Endothelial cell of umbilical vein (primary cell): ENCODE measurements at regions not wholly inside any gene's neighbourhood (a gene's known extent, or its start where the extent isn't known, plus 50 kb on each side); places are given as distances from the start of the nearest gene placed in this dataset.

Experiments
- BruUV-seq: library from RNA; stranded (reverse); fragments of 400-500 nt; replicated peaks from 2 replicates; lab custom pipeline; 2021; lab: Mats Ljungman, UMichigan
- CTCF ChIA-PET: fragments of 300-600, 350-600 bp; sonication (Branson Sonifier 250); formaldehyde crosslinking; loops from one replicate; lab custom pipeline; 2021; ENCODE audit warnings: antibody characterized with exemption, inconsistent platforms; lab: Charles Lee
- POLR2A ChIA-PET: fragments of 300-600, 350-600 bp; sonication (Branson Sonifier 250); formaldehyde crosslinking; loops from one replicate; lab custom pipeline; 2021; ENCODE audit warnings: antibody characterized with exemption, inconsistent platforms; lab: Charles Lee
- DNase-seq: peaks from one replicate; pipeline ENCODE4 v3.0.0-alpha.2; 2011; ENCODE audit warnings: low read depth, low spot score
- FAIRE-seq: peaks from 2 replicates; lab custom pipeline; 2011; peaks lifted over from hg19 to GRCh38; lab: Jason Lieb, UNC
- H2AFZ ChIP-seq: 2 replicates; pipeline ENCODE4 v1.6.0; 2012; ENCODE audit warnings: low read depth, low read length, control low read depth, inconsistent platforms
- H3K27ac ChIP-seq: 2 replicates; pipeline ENCODE4 v1.5.1; 2011; ENCODE audit warnings: low read depth, mild to moderate bottlenecking, control low read depth, low read length, moderate library complexity; ENCODE audit not compliant: insufficient read depth
- H3K27me3 ChIP-seq, 2 experiments: 2 replicates each; pipeline versions ENCODE4 v1.6.0 to v1.6.1; 2011; ENCODE audit warnings: low read length in 2 of 2, mixed read lengths in 1 of 2; ENCODE audit not compliant: control insufficient read depth in 2 of 2, insufficient read depth in 2 of 2
- H3K36me3 ChIP-seq, 2 experiments: 2 replicates in 1 of 2; 3 replicates in 1 of 2; pipeline ENCODE4 v1.5.1; 2011; ENCODE audit warnings: low read length in 2 of 2, mild to moderate bottlenecking in 1 of 2, moderate library complexity in 1 of 2; ENCODE audit not compliant: control insufficient read depth in 2 of 2, insufficient read depth in 2 of 2; ENCODE audit errors: extremely low read depth in 1 of 2
- H3K4me1 ChIP-seq: 3 replicates; pipeline ENCODE4 v1.5.1; 2011; ENCODE audit warnings: mild to moderate bottlenecking, low read length; ENCODE audit not compliant: control insufficient read depth, insufficient read depth; ENCODE audit errors: extremely low read depth
- H3K4me2 ChIP-seq: 2 replicates; pipeline ENCODE4 v1.6.1; 2011; ENCODE audit warnings: low read length, control low read depth, mixed read lengths; ENCODE audit not compliant: insufficient read depth
- H3K4me3 ChIP-seq, 3 experiments: fragments of 200-600 bp in 1 of 3; sonication (generic), shearing (Covaris generic) in 1 of 3; replicated peaks in 1 of 3; 2 replicates each; pipeline ENCODE4 v1.5.1; 2011 to 2016; ENCODE audit warnings: control low read depth in 3 of 3, low read length in 3 of 3, mild to moderate bottlenecking in 2 of 3, inconsistent platforms in 1 of 3, low read depth in 1 of 3, moderate library complexity in 1 of 3; ENCODE audit not compliant: insufficient read depth in 1 of 3
- H3K79me2 ChIP-seq: 2 replicates; pipeline ENCODE4 v1.6.0; 2012; ENCODE audit warnings: low read length, inconsistent platforms; ENCODE audit not compliant: control insufficient read depth, insufficient read depth
- H3K9ac ChIP-seq: replicated peaks from 2 replicates; pipeline ENCODE3; 2011; ENCODE audit warnings: low read length, control low read depth; ENCODE audit not compliant: insufficient read depth; ENCODE audit errors: extremely low read depth
- H3K9me1 ChIP-seq: replicated peaks from 3 replicates; pipeline ENCODE4 v1.6.0; 2011; ENCODE audit warnings: mild to moderate bottlenecking, low read length; ENCODE audit not compliant: control insufficient read depth, insufficient read depth; ENCODE audit errors: extremely low read depth
- H3K9me3 ChIP-seq: replicated peaks from 2 replicates; pipeline ENCODE4 v1.5.1; 2012; ENCODE audit warnings: low read length, inconsistent platforms; ENCODE audit not compliant: control insufficient read depth, insufficient read depth
- H4K20me1 ChIP-seq: replicated peaks from 2 replicates; pipeline ENCODE3; 2011; ENCODE audit warnings: mild to moderate bottlenecking, low read length; ENCODE audit not compliant: control insufficient read depth, insufficient read depth; ENCODE audit errors: extremely low read depth
- EZH2 ChIP-seq: IDR thresholded peaks from 2 replicates; pipeline ENCODE4 v1.6.1; 2012; ENCODE audit warnings: borderline replicate concordance, low read depth, mild to moderate bottlenecking, moderate library complexity, low read length, inconsistent platforms; ENCODE audit not compliant: severe bottlenecking
- FOS ChIP-seq: IDR thresholded peaks from 2 replicates; pipeline ENCODE4 v1.6.1; 2011; ENCODE audit warnings: mild to moderate bottlenecking, low read length, moderate library complexity, borderline replicate concordance; ENCODE audit not compliant: insufficient read depth
- GATA2 ChIP-seq: IDR thresholded peaks from 2 replicates; pipeline ENCODE4 v1.7.0; 2011; ENCODE audit warnings: low read depth, mild to moderate bottlenecking, moderate library complexity, mixed read lengths, low read length; ENCODE audit not compliant: insufficient read length, insufficient read depth
- JUN ChIP-seq: IDR thresholded peaks from 2 replicates; pipeline ENCODE4 v1.6.1; 2011; ENCODE audit warnings: borderline replicate concordance, low read depth; ENCODE audit not compliant: insufficient read length, insufficient read depth
- MYC ChIP-seq: IDR thresholded peaks from one replicate; pipeline ENCODE4 v1.6.1; 2011; ENCODE audit warnings: mild to moderate bottlenecking, low read depth, low read length
- POLR2A ChIP-seq: IDR thresholded peaks from 2 replicates; pipeline ENCODE4 v1.6.1; 2012; ENCODE audit warnings: low read depth, mild to moderate bottlenecking, control low read depth, low read length
- POLR2AphosphoS5 ChIP-seq: IDR thresholded peaks from 2 replicates; pipeline ENCODE4 v1.6.1; 2012; ENCODE audit warnings: low read depth, mild to moderate bottlenecking, control low read depth, low read length, moderate library complexity; ENCODE audit not compliant: insufficient read depth
- dilution Hi-C: fragments of 300-500 bp; cut with MboI; formaldehyde crosslinking; loops from one replicate; pipeline ENCODE4 v1.15.0; 2019; ENCODE audit warnings: low sequenced_read_pairs; ENCODE audit not compliant: extremely low pct_ligation_motif_present
- intact Hi-C: fragments of 100-400 bp; cut with micrococcal nuclease; formaldehyde crosslinking; loops from one replicate; pipeline ENCODE4 v1.10.0; 2022
- TF ChIP-seq, protein P1 (sequence below): IDR thresholded peaks from 2 replicates; pipeline ENCODE4 v1.6.1; 2011; ENCODE audit not compliant: insufficient read depth, insufficient read length
- TF ChIP-seq, protein P2 (sequence below), 2 donors: IDR thresholded peaks; 1 replicate in 1 of 2; 2 replicates in 1 of 2; pipeline ENCODE4 v1.5.1; 2011; ENCODE audit warnings: low read length in 2 of 2, mild to moderate bottlenecking in 2 of 2, moderate library complexity in 2 of 2, control low read depth in 1 of 2, inconsistent platforms in 1 of 2, low read depth in 1 of 2; ENCODE audit not compliant: insufficient read depth in 1 of 2; ENCODE audit errors: extremely low read depth in 1 of 2

GRCh38 chr12:84161296-84161695 is 751.3 kb downstream of the SLC6A15 start:
- H4K20me1 ChIP-seq, result no peaks in the 10 kb centered on the region
- no peaks in the 10 kb centered on the region for H3K9me1 ChIP-seq
- no peaks in the 10 kb centered on the region for H3K79me2 ChIP-seq
- TF ChIP-seq JUN (no peak), GATA2 (no peak), POLR2A (no peak), MYC (no peak), FOS (no peak), POLR2AphosphoS5 (no peak)
- TF ChIP-seq, protein P1, sequence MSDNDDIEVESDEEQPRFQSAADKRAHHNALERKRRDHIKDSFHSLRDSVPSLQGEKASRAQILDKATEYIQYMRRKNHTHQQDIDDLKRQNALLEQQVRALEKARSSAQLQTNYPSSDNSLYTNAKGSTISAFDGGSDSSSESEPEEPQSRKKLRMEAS, result no peak
- no peak for FAIRE-seq
- H3K4me3 ChIP-seq, result no peak overlapping the region
- ChIA-PET CTCF (interaction anchor here (1.0 kb wide), 1 partner anchor 59 kb away, joined by 3 read pairs; no protein-coding TSS in a partner anchor), POLR2A (no interaction called here)
- H3K27ac ChIP-seq, result no peak overlapping the region
- no peaks in the 10 kb centered on the region for H3K9me3 ChIP-seq
- H3K36me3 ChIP-seq, result no peaks in the 10 kb centered on the region
- intact Hi-C loops, result no loop called here
- no peaks in the 10 kb centered on the region for H3K4me1 ChIP-seq
- H2AFZ ChIP-seq, result no peak overlapping the region
- H3K27me3 ChIP-seq, result no peaks in the 10 kb centered on the region
- no peak overlapping the region for H3K4me2 ChIP-seq
- no TSS peak for BruUV-seq
- no peak overlapping the region for H3K9ac ChIP-seq
- dilution Hi-C loops, result no loop called here
- no peak for DNase-seq

- intact Hi-C loops (no loop called here), dilution Hi-C loops (no loop called here)
- DNase-seq, result no peak
- Histone ChIP-seq H2AFZ (no peak overlapping the region), H3K9me3 (no peaks in the 10 kb centered on the region), H3K27ac (no peak overlapping the region), H3K36me3 (no peaks in the 10 kb centered on the region), H4K20me1 (no peaks in the 10 kb centered on the region), H3K79me2 (no peaks in the 10 kb centered on the region), H3K4me1 (no peaks in the 10 kb centered on the region), H3K9me1 (no peaks in the 10 kb centered on the region), H3K9ac (no peak overlapping the region), H3K27me3 (no peaks in the 10 kb centered on the region), H3K4me3 (no peak overlapping the region), H3K4me2 (no peak overlapping the region)
- no peak for FAIRE-seq
- POLR2A ChIA-PET, result no interaction called here
- no peak for TF ChIP-seq GATA2
- no peak for TF ChIP-seq FOS
- TF ChIP-seq JUN, result no peak
- TF ChIP-seq, protein P1, result no peak
- TF ChIP-seq MYC, result no peak
- no peak for TF ChIP-seq POLR2A
- TF ChIP-seq POLR2AphosphoS5, result no peak
- TF ChIP-seq EZH2, result no peak
- TF ChIP-seq, protein P2, sequence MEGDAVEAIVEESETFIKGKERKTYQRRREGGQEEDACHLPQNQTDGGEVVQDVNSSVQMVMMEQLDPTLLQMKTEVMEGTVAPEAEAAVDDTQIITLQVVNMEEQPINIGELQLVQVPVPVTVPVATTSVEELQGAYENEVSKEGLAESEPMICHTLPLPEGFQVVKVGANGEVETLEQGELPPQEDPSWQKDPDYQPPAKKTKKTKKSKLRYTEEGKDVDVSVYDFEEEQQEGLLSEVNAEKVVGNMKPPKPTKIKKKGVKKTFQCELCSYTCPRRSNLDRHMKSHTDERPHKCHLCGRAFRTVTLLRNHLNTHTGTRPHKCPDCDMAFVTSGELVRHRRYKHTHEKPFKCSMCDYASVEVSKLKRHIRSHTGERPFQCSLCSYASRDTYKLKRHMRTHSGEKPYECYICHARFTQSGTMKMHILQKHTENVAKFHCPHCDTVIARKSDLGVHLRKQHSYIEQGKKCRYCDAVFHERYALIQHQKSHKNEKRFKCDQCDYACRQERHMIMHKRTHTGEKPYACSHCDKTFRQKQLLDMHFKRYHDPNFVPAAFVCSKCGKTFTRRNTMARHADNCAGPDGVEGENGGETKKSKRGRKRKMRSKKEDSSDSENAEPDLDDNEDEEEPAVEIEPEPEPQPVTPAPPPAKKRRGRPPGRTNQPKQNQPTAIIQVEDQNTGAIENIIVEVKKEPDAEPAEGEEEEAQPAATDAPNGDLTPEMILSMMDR (IDR thresholded peaks at IDR 0.05; ENCODE audit: extremely low read depth in 1 of 2, insufficient read depth in 1 of 2, low read depth in 1 of 2, low read length in 2 of 2), result no peak
- no TSS peak for BruUV-seq
- CTCF ChIA-PET, result no interaction called here
Observed at GRCh38 chr12:84159260-84159659, 753.3 kb downstream of the SLC6A15 start.
